ENCODE measurements at regions not wholly inside any gene's neighbourhood (a gene's known extent, or its start where the extent isn't known, plus 50 kb on each side); places are given as distances from the start of the nearest gene placed in this dataset.

DNA sequence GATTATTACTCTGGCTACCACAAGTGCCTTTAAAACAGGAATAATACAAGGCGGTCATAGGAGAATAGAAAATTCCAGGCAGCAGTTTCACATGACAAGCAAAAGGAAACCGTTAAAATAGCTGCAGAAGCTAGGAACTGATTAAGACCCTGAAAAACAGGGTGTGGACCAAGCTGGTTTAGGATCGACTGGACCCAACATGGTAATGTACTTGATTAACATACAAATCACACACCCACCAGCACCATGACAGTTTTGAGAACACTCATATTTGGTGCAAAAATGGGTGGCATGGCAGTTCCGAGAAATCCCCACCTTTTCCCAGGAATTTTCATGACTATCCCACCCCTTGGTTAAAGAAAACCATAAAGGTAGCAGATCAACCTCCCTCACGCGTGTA lies 51.9 kb upstream of the TMEM163 start:
- no peak for DNase-seq

DNA sequence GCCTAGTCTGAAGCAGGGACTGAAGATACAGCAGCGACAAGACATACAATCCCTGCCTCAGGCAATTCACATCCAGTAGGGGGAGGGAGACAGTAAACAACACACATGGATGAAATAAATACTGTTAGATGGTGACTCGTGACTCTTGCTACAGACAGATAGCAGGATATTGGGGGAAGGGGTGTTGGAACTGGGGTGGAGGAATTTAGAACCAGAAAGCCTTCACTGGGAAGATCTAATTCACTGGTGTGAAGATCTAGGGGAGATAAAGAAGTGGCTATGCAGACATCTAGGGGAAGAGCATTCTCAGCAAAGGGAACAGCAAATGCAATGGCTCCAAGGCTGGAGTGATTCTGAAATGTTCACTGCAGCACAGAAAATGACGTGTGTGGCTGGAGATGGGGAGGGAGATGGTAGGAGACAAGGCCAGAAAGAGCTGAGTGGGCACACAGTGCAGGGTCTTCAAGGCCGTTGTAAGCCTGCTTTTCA lies 52.6 kb upstream of the TMEM163 start:
- DNase-seq = no peak

- no peak for DNase-seq
These were observed 53.8 kb upstream of the TMEM163 start for GRCh38 chr2:134772493-134773169.

DNA sequence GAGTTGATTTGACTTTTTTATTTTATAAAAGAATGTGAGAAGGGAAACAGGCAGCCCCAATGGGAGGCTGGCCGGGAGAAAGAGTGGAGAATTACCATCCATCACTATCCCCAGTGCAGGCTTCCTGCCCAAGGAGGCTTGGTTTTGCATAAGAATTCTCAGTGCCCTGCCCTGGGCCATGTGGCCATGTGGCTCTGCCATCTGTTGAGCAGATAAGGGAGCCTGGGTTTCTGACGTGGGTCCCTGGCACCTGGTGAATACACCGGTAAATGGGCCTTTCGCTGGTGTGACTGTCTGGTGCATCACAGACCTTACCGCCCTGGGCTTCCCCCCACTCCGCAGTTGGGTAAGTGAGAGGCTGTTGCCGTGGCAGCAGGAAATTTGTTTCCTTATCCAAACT lies 54.5 kb upstream of the TMEM163 start:
- no peak for DNase-seq

- DNase-seq = no peak
These were observed 55.3 kb upstream of the TMEM163 start for GRCh38 chr2:134773759-134774742.

DNA sequence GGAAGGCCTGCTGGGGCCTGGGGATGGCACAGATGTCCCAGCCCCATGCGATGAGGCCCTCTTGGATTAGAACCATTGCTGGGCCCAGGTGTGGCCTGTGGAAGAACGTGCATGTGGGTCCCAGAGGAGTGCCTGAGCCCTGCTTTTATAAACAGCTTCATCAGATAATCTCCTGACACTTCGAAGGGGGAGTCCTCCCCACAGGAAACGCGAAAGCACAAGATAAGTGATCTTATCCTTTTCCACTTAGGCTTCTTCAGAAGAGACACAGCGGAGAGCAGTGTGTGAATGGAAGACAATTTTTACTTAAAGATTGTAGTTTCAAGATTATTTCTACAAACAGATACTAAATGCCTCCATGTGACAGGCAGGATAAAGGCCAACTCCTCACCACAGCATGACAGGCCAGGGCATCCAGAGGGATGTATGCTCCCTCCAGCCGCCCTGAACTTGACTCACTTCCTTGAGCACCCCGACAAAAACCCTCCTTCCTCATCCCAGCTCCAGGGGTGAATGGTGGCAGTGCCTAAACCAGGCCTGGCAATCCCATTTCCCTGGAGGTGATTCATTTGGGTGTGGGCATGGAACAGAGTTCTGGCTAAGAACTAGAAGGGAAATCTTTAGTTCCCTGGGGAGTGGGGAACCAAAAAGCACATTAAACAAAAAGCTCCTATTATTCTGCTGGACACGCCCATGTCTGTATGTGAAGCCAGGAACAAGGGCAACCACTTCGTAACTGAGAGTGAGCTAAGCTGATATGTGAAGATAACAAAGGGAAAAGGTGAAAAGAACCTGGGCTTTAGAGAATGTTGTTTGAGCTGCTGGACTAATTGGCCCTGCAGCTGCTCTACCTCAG lies 56.2 kb upstream of the TMEM163 start:
- DNase-seq = no peak

GRCh38 chr2:134776836-134777235 lies 58.0 kb upstream of the TMEM163 start:
- DNase-seq = no peak

DNA sequence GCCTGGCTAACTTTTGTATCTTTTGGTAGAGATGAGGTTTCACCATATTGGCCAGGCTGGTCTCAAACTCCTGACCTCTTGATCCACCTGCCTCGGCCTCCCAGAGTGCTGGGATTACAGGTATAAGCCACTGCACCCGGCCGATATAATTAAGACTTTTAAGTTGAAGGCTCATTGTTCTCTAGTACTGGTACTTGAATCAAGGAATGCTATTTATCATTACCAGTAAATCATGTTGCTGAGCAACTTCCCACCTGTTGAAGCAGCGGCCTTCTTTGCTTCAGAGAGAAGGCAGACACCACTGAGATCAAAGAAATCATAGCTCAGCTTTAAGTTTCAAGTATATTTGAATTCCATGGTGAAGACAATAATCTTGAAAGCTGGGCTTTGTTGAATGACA lies 58.8 kb upstream of the TMEM163 start:
- no peak for DNase-seq

- DNase-seq = no peak
These were observed 59.6 kb upstream of the TMEM163 start for GRCh38 chr2:134778372-134778771.

- DNase-seq = no peak
These were observed 57.4 kb upstream of the ACMSD start for GRCh38 chr2:134780972-134781371.

GRCh38 chr2:134782107-134782506 lies 56.3 kb upstream of the ACMSD start:
- DNase-seq = no peak

- peak; percentile 6 for DNase-seq
These were observed 55.6 kb upstream of the ACMSD start for GRCh38 chr2:134782792-134783191.

DNA sequence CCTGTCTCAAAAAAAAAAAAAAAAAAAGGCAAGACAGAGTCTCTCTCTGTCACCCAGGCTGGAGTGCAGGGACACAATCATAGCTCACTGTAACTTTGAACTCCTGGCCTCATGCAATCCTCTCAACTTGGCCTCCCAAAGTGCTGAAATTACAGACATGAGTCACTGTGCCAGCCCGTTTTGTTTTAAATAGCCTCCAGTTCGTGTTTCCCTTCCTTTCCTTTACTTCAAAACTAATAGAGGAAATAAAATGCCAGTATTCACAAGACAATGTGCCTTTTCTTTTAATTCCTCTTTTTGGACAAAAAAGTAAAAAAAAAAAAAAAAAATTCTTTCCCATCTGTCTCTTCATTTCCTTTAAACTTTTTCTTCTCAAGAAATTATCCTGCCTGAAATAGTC lies 54.5 kb upstream of the ACMSD start:
- DNase-seq = no peak

DNA sequence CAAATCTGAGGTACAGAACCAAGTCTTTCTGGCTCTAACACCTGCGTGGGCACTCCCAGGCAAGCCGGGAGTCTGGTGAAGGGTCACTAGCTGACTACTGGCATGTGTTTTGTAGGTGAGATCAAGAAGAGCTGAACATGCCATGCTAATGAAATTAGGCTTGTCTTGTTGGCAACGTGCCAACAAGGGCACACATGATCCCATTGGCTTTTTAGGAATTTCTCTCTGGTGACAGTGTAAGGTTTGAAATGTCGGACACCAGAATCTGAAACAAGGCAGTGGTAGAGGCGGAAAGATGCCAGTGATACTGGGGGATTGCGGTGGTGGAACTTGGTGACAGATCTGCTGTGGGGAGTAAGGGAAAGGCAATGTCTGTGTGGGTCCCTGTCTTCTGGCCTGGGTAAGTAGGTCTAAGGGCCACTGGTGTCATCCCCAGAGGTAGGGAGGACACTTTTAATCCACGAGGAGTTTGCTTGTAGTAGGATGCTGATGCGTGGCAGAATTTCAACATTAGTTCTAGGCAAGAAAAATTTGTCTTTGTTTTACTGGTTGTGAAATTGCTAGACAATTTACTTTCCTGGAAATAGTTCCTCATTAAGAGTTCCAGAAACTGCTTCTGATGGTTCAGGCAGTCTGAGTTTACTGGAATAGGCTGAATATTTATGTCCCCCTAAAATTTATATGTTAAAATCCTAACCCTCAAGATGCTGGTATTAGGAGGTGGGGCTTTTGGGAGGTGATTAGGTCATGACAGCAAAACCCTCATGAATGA lies 52.6 kb upstream of the ACMSD start:
- no peak for DNase-seq

DNA sequence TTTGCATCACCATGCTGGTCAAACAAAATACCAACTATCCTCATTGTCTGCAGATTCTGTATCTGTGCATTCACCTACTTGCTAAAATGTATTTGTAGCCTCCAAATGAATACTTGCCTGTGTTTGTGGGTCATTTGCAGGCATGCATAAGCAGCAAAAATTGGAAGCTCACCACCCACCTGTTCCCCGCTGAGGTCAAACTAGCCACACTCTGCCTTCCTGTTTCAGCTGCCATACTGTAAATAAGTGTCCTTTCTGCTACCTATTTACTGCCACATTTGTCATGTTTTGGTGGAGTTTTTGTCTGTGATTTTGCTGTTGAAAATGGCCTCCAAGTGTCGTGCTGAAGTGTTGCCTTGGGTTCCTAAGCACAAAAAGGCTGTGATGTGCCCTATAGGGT lies 50.0 kb upstream of the ACMSD start:
- DNase-seq = no peak
